Superior temporal gyrus (tissue), 1 donor: ENCODE measurements at regions not wholly inside any gene's neighbourhood (a gene's known extent, or its start where the extent isn't known, plus 50 kb on each side); places are given as distances from the start of the nearest gene placed in this dataset.
A peak's percentile ranks its signal among the peaks of the same experiment; 100 is the strongest.
"Not testable (repeated sequence)": the region's sequence is repeated elsewhere in the genome, so short reads cannot be mapped to it uniquely, and the experiment has no call there.

Experiments used
- DNase-seq: peaks from one replicate; pipeline ENCODE4 v3.0.0-alpha.2; 2016; ENCODE audit errors: extremely low spot score

- DNase-seq: no peak
Observed at GRCh38 chr7:48822138-48822537, 102.2 kb upstream of the CDC14C start.

- peak; percentile 89 for DNase-seq
Observed at GRCh38 chr7:48832303-48832845, 92.0 kb upstream of the CDC14C start.

GRCh38 chr7:48837266-48837665 is 87.1 kb upstream of the CDC14C start:
- no peak for DNase-seq

- no peak for DNase-seq
Observed at GRCh38 chr7:48839108-48839507, 85.2 kb upstream of the CDC14C start.

GRCh38 chr7:48841739-48842138 is 82.6 kb upstream of the CDC14C start:
- DNase-seq: no peak

GRCh38 chr7:48847917-48848316 is 76.4 kb upstream of the CDC14C start:
- no peak for DNase-seq

GRCh38 chr7:48860447-48860846 is 63.9 kb upstream of the CDC14C start:
- not testable (repeated sequence) for DNase-seq

GRCh38 chr7:48868916-48869315 is 55.4 kb upstream of the CDC14C start:
- peak; percentile 64 for DNase-seq

GRCh38 chr7:48872548-48872947 is 51.8 kb upstream of the CDC14C start:
- no peak for DNase-seq
